BLaER1 treated with 17β-estradiol and CSF1 and Interleukin-3, amounts not matched to agents 10 nM and 100 nM (cell line): ENCODE measurements at regions not wholly inside any gene's neighbourhood (a gene's known extent, or its start where the extent isn't known, plus 50 kb on each side); places are given as distances from the start of the nearest gene placed in this dataset.
A peak's percentile ranks its signal among the peaks of the same experiment; 100 is the strongest.

ENCODE experiments used
- H3K27ac ChIP-seq, 11 experiments: shearing (Covaris generic); formaldehyde crosslinking; 2 replicates each; pipeline ENCODE4 v1.8.1; 2022
- H3K27me3 ChIP-seq, 11 experiments: shearing (Covaris generic); formaldehyde crosslinking; 2 replicates each; pipeline ENCODE4 v1.8.1; 2022
- H3K36me3 ChIP-seq, 11 experiments: shearing (Covaris generic); formaldehyde crosslinking; 2 replicates each; pipeline ENCODE4 v1.8.1; 2022
- H3K4me1 ChIP-seq, 10 experiments: shearing (Covaris generic); formaldehyde crosslinking; 2 replicates each; pipeline ENCODE4 v1.8.1; 2022
- H3K4me2 ChIP-seq, 11 experiments: shearing (Covaris generic); formaldehyde crosslinking; 2 replicates each; pipeline ENCODE4 v1.8.1; 2022
- H3K4me3 ChIP-seq, 10 experiments: shearing (Covaris generic); formaldehyde crosslinking; 2 replicates each; pipeline ENCODE4 v1.8.1; 2022
- H3K9ac ChIP-seq, 11 experiments: shearing (Covaris generic); formaldehyde crosslinking; 2 replicates each; pipeline ENCODE4 v1.8.1; 2022
- H3K9me3 ChIP-seq, 11 experiments: shearing (Covaris generic); formaldehyde crosslinking; replicated peaks in 1 of 11; 2 replicates each; pipeline ENCODE4 v1.8.1; 2022
- H4K20me1 ChIP-seq, 11 experiments: shearing (Covaris generic); formaldehyde crosslinking; 2 replicates each; pipeline ENCODE4 v1.8.1; 2022
- Cebpa-rat ChIP-seq, 11 experiments: shearing (Covaris generic); IDR thresholded peaks; 2 replicates each; pipeline ENCODE4 v1.8.1; 2022

DNA sequence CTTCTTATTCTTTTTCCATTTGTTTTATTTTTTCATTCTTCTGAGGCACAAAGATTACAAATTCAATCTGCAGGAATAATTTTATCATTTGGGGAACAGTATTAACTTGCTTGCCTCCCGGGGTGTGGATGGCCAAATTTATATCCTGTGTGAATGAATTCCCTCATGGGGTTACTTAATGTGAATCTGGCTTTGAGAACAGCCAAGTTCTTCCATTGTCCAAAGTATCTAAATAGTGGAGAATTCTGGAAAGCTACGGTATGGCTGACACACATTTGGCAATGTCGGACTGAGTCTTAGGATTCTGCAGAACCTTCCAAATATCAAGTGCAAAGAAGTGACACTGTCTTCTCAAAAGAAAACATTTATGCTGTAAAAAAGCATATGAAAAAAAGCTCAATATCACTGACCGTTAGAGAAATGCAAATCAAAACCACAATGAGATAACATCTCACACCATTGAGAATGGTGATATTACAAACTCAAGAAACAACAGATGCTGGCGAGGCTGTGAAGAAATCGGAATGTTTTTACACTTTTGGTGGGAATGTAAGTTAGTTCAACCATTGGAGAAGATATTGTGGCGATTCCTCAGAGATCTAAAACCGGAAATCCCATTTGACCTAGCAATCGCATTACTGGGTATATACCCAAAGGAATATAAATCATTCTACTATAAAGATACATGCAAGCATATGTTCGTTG lies 620.2 kb downstream of the EFNB2 start:
- no peaks in the 10 kb centered on the region; a peak in 1 of 22 replicates for H3K9me3 ChIP-seq
- H3K36me3 ChIP-seq, result no peaks in the 10 kb centered on the region
- no peak overlapping the region for H3K4me3 ChIP-seq
- H3K27ac ChIP-seq, result peak overlapping the region in 4 of 11 experiments; percentile 10 to 55 (median 22); a peak in 5 of 22 replicates
- peaks cover 5 to 26% (median 9%) of the 10 kb centered on the region in 10 experiments; a peak in 18 of 20 replicates for H3K4me1 ChIP-seq
- TF ChIP-seq Cebpa-rat (IDR thresholded peaks at IDR 0.05), result no peak
- H3K9ac ChIP-seq, result no peak overlapping the region
- peak overlapping the region in 9 of 11 experiments; percentile 12 to 47 (median 34); a peak in 13 of 22 replicates for H3K4me2 ChIP-seq
- H4K20me1 ChIP-seq, result no peaks in the 10 kb centered on the region
- H3K27me3 ChIP-seq, result 0 out of 22 replicates have a peak, but pooled peaks cover 0 to 5% (median 0%) of the 10 kb centered on the region in 11 experiments

GRCh38 chr13:105914291-105915036 lies 621.0 kb downstream of the EFNB2 start:
- H3K9me3 ChIP-seq, result no peaks in the 10 kb centered on the region; a peak in 1 of 22 replicates
- H3K27ac ChIP-seq, result peak overlapping the region in 4 of 11 experiments; percentile 10 to 55 (median 22); a peak in 4 of 22 replicates
- no peak for TF ChIP-seq Cebpa-rat (IDR thresholded peaks at IDR 0.05)
- 0 out of 22 replicates have a peak, but pooled peaks cover 0 to 10% (median 0%) of the 10 kb centered on the region in 11 experiments for H3K27me3 ChIP-seq
- H4K20me1 ChIP-seq, result no peaks in the 10 kb centered on the region
- no peak overlapping the region for H3K4me3 ChIP-seq
- H3K4me1 ChIP-seq, result peaks cover 5 to 18% (median 13%) of the 10 kb centered on the region in 10 experiments; a peak in 19 of 20 replicates
- H3K4me2 ChIP-seq, result peak overlapping the region; percentile 2 to 47 (median 33); a peak in 17 of 22 replicates
- no peaks in the 10 kb centered on the region for H3K36me3 ChIP-seq
- no peak overlapping the region for H3K9ac ChIP-seq

DNA sequence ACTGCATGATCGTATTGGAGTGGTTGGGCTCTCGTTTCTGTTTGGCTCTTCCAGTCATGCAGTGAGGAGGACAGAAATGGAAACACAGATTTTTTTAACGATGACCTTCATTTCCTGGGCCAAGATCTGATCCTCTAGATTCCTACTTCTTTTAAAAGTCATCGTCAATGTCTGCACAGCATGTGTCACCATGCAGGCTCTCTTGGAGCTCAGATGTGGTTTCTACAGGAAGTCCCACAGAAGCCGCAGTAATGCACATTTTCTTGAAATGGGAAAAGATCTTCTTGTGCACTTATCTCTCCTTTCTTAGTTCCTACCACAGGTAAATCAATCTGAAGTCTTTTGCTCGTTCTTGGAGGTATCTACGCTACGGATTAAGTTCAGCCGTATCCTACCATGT lies 626.9 kb downstream of the EFNB2 start:
- Histone ChIP-seq H3K9ac (no peak overlapping the region), H3K36me3 (no peaks in the 10 kb centered on the region)
- no peak for TF ChIP-seq Cebpa-rat (IDR thresholded peaks at IDR 0.05)

GRCh38 chr13:105907319-105908019 lies 628.0 kb downstream of the EFNB2 start:
- peaks cover 0 to 12% (median 0%) of the 10 kb centered on the region in 11 experiments; a peak in 1 of 22 replicates for H3K27me3 ChIP-seq
- TF ChIP-seq Cebpa-rat (IDR thresholded peaks at IDR 0.05), result no peak
- 0 out of 20 replicates have a peak overlapping the region, but pooled peaks of 1 of the 10 experiments have one; percentile 34 for H3K4me3 ChIP-seq
- H3K9me3 ChIP-seq, result no peaks in the 10 kb centered on the region
- no peaks in the 10 kb centered on the region for H3K36me3 ChIP-seq
- H3K9ac ChIP-seq, result no peak overlapping the region
- H4K20me1 ChIP-seq, result peaks cover 0 to 4% (median 0%) of the 10 kb centered on the region in 11 experiments; a peak in 1 of 22 replicates
- H3K27ac ChIP-seq, result no peak overlapping the region
- peaks cover 17 to 26% (median 21%) of the 10 kb centered on the region in 10 experiments for H3K4me1 ChIP-seq
- H3K4me2 ChIP-seq, result peak overlapping the region; percentile 73 to 92 (median 89); a peak in 21 of 22 replicates

More for the DNA sequence above, 626.9 kb downstream of the EFNB2 start:
- peaks cover 17 to 26% (median 21%) of the 10 kb centered on the region in 10 experiments for H3K4me1 ChIP-seq
- peaks cover 0 to 12% (median 0%) of the 10 kb centered on the region in 11 experiments; a peak in 1 of 22 replicates for H3K27me3 ChIP-seq
- peaks cover 0 to 4% (median 0%) of the 10 kb centered on the region in 11 experiments; a peak in 1 of 22 replicates for H4K20me1 ChIP-seq
- peak overlapping the region; percentile 73 to 92 (median 89) for H3K4me2 ChIP-seq
- H3K9me3 ChIP-seq, result no peaks in the 10 kb centered on the region
- H3K27ac ChIP-seq, result peak overlapping the region in 4 of 11 experiments; percentile 1 to 47 (median 20); a peak in 6 of 22 replicates
- peak overlapping the region in 9 of 10 experiments; percentile 6 to 46 (median 34); a peak in 10 of 20 replicates for H3K4me3 ChIP-seq

- no peaks in the 10 kb centered on the region for H3K9me3 ChIP-seq
Measured at GRCh38 chr13:105906746-105907145, 628.7 kb downstream of the EFNB2 start.

DNA sequence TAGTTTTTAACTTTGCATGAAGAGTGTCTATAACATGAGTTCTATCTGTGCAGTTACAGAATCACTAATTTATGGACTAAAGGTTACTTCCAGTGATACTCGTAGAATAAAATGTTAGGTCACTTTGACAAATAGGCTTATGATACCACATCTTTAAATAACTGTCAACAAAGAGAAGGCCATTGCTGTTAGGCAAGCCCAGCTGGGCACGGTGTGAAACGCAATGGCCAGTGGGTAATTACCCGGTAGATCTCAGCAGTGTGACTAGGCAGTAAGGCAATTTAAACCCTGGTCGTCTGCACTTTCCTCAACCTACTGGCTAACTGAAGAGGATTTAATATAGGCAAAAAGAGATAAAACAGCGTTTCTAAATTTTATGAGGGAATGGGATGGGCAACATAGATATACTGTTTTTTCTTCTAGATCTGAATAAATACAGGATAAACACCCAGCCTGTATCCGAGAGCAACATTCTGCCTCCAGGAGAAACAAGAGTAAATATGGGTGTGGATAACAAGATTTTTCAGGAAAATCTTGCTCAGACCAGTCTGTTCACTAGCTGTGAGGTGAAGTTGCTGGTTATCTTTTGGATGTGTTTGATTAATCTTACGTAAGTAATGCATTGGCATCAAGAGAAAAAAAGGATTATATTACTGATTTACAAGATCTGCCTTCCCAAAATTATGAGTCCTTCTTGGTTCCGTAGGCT lies 631.3 kb downstream of the EFNB2 start:
- TF ChIP-seq Cebpa-rat (IDR thresholded peaks at IDR 0.05), result no peak
- H3K27ac ChIP-seq, result no peak overlapping the region
- H3K4me3 ChIP-seq, result no peak overlapping the region

More at GRCh38 chr13:105906746-105907145, 628.7 kb downstream of the EFNB2 start:
- Histone ChIP-seq H3K4me2 (no peak overlapping the region), H3K4me1 (peaks cover 17 to 26% (median 21%) of the 10 kb centered on the region in 10 experiments), H3K36me3 (no peaks in the 10 kb centered on the region), H3K9ac (no peak overlapping the region), H3K4me3 (no peak overlapping the region), H4K20me1 (peaks cover 0 to 4% (median 0%) of the 10 kb centered on the region in 11 experiments; a peak in 1 of 22 replicates), H3K27ac (no peak overlapping the region), H3K27me3 (peaks cover 0 to 12% (median 0%) of the 10 kb centered on the region in 11 experiments; a peak in 1 of 22 replicates)
- TF ChIP-seq Cebpa-rat (IDR thresholded peaks at IDR 0.05), result no peak

DNA sequence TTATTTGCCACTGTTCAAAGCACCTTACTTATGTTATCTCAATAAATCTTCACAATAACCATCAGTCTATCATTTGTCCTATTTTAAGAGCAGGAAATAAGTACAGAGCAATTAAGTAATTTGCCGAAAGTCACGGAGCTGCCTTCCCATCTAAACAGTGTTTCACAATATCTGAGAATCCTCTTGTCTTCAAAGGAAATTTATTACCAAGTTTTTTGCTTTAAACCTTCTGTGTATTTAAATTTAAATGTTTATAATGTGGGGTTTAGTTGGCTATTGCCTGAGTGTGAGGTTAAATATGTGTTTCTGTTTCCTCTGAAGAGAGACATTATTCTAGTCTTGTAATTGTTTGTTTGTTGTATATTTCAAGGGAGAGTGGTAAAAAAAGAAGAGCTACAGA lies 633.1 kb downstream of the EFNB2 start:
- Histone ChIP-seq H3K4me3 (no peak overlapping the region), H3K4me2 (no peak overlapping the region), H4K20me1 (no peaks in the 10 kb centered on the region), H3K36me3 (no peaks in the 10 kb centered on the region), H3K27me3 (no peaks in the 10 kb centered on the region), H3K4me1 (no peaks in the 10 kb centered on the region; a peak in 1 of 20 replicates), H3K27ac (no peak overlapping the region), H3K9me3 (peaks cover 0 to 11% (median 0%) of the 10 kb centered on the region in 11 experiments; a peak in 1 of 22 replicates), H3K9ac (no peak overlapping the region)
- no peak for TF ChIP-seq Cebpa-rat (IDR thresholded peaks at IDR 0.05)

More for the DNA sequence above, 631.3 kb downstream of the EFNB2 start:
- Histone ChIP-seq H3K27me3 (peaks cover 0 to 4% (median 0%) of the 10 kb centered on the region in 11 experiments; a peak in 1 of 22 replicates), H3K9ac (no peak overlapping the region), H3K4me2 (no peak overlapping the region), H3K4me1 (peaks cover 16 to 17% (median 17%) of the 10 kb centered on the region in 10 experiments), H3K9me3 (no peaks in the 10 kb centered on the region), H4K20me1 (peaks cover 0 to 4% (median 0%) of the 10 kb centered on the region in 11 experiments; a peak in 1 of 22 replicates), H3K36me3 (no peaks in the 10 kb centered on the region)

GRCh38 chr13:105897575-105897974 lies 637.9 kb downstream of the EFNB2 start:
- H4K20me1 ChIP-seq, result no peaks in the 10 kb centered on the region
- no peak overlapping the region for H3K4me2 ChIP-seq
- no peak overlapping the region for H3K9ac ChIP-seq
- TF ChIP-seq Cebpa-rat (IDR thresholded peaks at IDR 0.05), result peak in 3 of 11 experiments; percentile 17 to 43 (median 42); a peak in 3 of 22 replicates
- H3K27ac ChIP-seq, result no peak overlapping the region
- no peaks in the 10 kb centered on the region for H3K36me3 ChIP-seq
- no peaks in the 10 kb centered on the region for H3K27me3 ChIP-seq
- H3K9me3 ChIP-seq, result peaks cover 0 to 17% (median 0%) of the 10 kb centered on the region in 11 experiments; a peak in 2 of 22 replicates
- no peak overlapping the region for H3K4me3 ChIP-seq
- H3K4me1 ChIP-seq, result no peaks in the 10 kb centered on the region
